ENCODE measurements at regions not wholly inside any gene's neighbourhood (a gene's known extent, or its start where the extent isn't known, plus 50 kb on each side); places are given as distances from the start of the nearest gene placed in this dataset.

DNA sequence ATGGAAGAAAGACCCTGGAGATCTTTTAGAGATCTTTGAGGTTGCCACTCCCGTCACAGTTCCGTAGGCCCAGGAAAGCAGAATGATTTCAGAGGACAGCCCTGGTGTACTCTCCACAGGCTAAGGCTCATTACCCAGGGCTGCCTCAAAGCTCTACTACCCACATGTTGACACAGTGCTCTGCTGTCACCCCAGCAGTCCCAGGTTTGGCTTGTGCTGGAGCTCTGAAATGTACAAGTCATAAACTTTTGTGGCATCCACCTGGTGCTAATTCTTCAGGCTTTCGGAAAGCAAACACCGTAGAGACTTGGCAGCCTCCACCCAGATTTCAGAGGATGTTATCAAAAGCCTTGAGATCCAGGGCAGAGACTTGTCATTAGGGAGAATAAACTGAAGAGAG is 136.5 kb downstream of the MTRR start:
- Histone ChIP-seq H3K79me2 (ENCODE audit: insufficient read depth, low read depth, low read length) (no peaks in the 10 kb centered on the region), H3K4me3 (ENCODE audit: low read depth, low read length, poor library complexity, severe bottlenecking) (no peak overlapping the region), H3K9me3 (ENCODE audit: low read length) (no peaks in the 10 kb centered on the region), H3K36me3 (ENCODE audit: insufficient read depth, low read length) (no peaks in the 10 kb centered on the region), H3K4me2 (ENCODE audit: low read length) (no peak overlapping the region), H2AFZ (ENCODE audit: low read length) (no peak overlapping the region), H3K27ac (ENCODE audit: low read depth, low read length, poor library complexity, severe bottlenecking) (no peak overlapping the region), H3K9me2 (ENCODE audit: insufficient read depth, low read length) (no peaks in the 10 kb centered on the region), H4K20me1 (ENCODE audit: insufficient read depth, low read length) (no peaks in the 10 kb centered on the region), H3K4me1 (ENCODE audit: insufficient read depth, low read length, poor library complexity, severe bottlenecking) (no peaks in the 10 kb centered on the region)
- intact Hi-C loops (cut with micrococcal nuclease; ENCODE audit: unreplicated experiment), result no loop called here
- BruUV-seq (replicated peaks), result no TSS peak
- TF ChIP-seq, protein P1, sequence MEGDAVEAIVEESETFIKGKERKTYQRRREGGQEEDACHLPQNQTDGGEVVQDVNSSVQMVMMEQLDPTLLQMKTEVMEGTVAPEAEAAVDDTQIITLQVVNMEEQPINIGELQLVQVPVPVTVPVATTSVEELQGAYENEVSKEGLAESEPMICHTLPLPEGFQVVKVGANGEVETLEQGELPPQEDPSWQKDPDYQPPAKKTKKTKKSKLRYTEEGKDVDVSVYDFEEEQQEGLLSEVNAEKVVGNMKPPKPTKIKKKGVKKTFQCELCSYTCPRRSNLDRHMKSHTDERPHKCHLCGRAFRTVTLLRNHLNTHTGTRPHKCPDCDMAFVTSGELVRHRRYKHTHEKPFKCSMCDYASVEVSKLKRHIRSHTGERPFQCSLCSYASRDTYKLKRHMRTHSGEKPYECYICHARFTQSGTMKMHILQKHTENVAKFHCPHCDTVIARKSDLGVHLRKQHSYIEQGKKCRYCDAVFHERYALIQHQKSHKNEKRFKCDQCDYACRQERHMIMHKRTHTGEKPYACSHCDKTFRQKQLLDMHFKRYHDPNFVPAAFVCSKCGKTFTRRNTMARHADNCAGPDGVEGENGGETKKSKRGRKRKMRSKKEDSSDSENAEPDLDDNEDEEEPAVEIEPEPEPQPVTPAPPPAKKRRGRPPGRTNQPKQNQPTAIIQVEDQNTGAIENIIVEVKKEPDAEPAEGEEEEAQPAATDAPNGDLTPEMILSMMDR (conservative IDR thresholded peaks at IDR 0.05; ENCODE audit: low read length), result no peak
- TF ChIP-seq EZH2phosphoT487 (IDR thresholded peaks at IDR 0.05; ENCODE audit: borderline replicate concordance, low read depth, low read length), result no peak
- ChIA-PET POLR2A (interaction anchor here (0.6 kb wide), 1 partner anchor 14 kb away, joined by 3 read pairs; no protein-coding TSS in a partner anchor), CTCF (ENCODE audit: unreplicated experiment) (no interaction called here)
- no peak for DNase-seq (ENCODE audit: low spot score)

- no peaks in the 10 kb centered on the region for H4K20me1 ChIP-seq (ENCODE audit: insufficient read depth, low read length)
- intact Hi-C loops (cut with micrococcal nuclease; ENCODE audit: unreplicated experiment), result no loop called here
- TF ChIP-seq, protein P1 (conservative IDR thresholded peaks at IDR 0.05; ENCODE audit: low read length), result no peak
- TF ChIP-seq EZH2phosphoT487 (IDR thresholded peaks at IDR 0.05; ENCODE audit: borderline replicate concordance, low read depth, low read length), result no peak
- H3K9me3 ChIP-seq (ENCODE audit: low read length), result no peaks in the 10 kb centered on the region
- no peak overlapping the region for H3K27ac ChIP-seq (ENCODE audit: low read depth, low read length, poor library complexity, severe bottlenecking)
- H3K36me3 ChIP-seq (ENCODE audit: insufficient read depth, low read length), result no peaks in the 10 kb centered on the region
- no peaks in the 10 kb centered on the region for H3K9me2 ChIP-seq (ENCODE audit: insufficient read depth, low read length)
- H3K4me2 ChIP-seq (ENCODE audit: low read length), result no peak overlapping the region
- POLR2A ChIA-PET, result no interaction called here
- no peak overlapping the region for H3K4me3 ChIP-seq (ENCODE audit: low read depth, low read length, poor library complexity, severe bottlenecking)
- CTCF ChIA-PET (ENCODE audit: unreplicated experiment), result no interaction called here
- DNase-seq (ENCODE audit: low spot score), result no peak
- H3K79me2 ChIP-seq (ENCODE audit: insufficient read depth, low read depth, low read length), result no peaks in the 10 kb centered on the region
- BruUV-seq (replicated peaks), result no TSS peak
- no peak overlapping the region for H2AFZ ChIP-seq (ENCODE audit: low read length)
- H3K4me1 ChIP-seq (ENCODE audit: insufficient read depth, low read length, poor library complexity, severe bottlenecking), result peaks cover 9% of the 10 kb centered on the region
Measured at GRCh38 chr5:8012131-8012977, 143.4 kb downstream of the MTRR start.
